GM12878 (cell line): ENCODE measurements at regions not wholly inside any gene's neighbourhood (a gene's known extent, or its start where the extent isn't known, plus 50 kb on each side); places are given as distances from the start of the nearest gene placed in this dataset.

Experiments
- ATAC-seq: fragments of 200-7000 bp; cut with Tn5 transposase; 3 replicates; pipeline ENCODE4 v1.9.1; 2020; ENCODE audit warnings: mild to moderate bottlenecking, moderate library complexity
- BruUV-seq: library from RNA; stranded (reverse); fragments of 400-500 nt; replicated peaks from 2 replicates; lab custom pipeline; 2021; lab: Mats Ljungman, UMichigan
- CTCF ChIA-PET: fragments of 300-600 bp; sonication (Branson Sonifier 250); formaldehyde crosslinking; extraction: SDS; loops from one replicate; lab custom pipeline; 2021; ENCODE audit warnings: inconsistent platforms; lab: Yijun Ruan, JAX
- POLR2A ChIA-PET: fragments of 350-600 bp; formaldehyde crosslinking; extraction: SDS; loops from one replicate; lab custom pipeline; 2021; ENCODE audit warnings: inconsistent platforms; lab: Charles Lee
- RAD21 ChIA-PET: fragments of 300-600 bp; sonication (Branson Sonifier 250); formaldehyde crosslinking; loops from one replicate; lab custom pipeline; 2023; ENCODE audit warnings: antibody characterized with exemption; ENCODE audit not compliant: unreplicated experiment; lab: Charles Lee
- SMC1A ChIA-PET: fragments of 300-600 bp; sonication (Branson Sonifier 250); formaldehyde crosslinking; loops from one replicate; lab custom pipeline; 2023; ENCODE audit not compliant: unreplicated experiment, uncharacterized antibody; lab: Charles Lee
- DNase-seq: peaks from one replicate; pipeline ENCODE4 v3.0.0-alpha.2; 2011; ENCODE audit warnings: low read depth, low spot score
- FAIRE-seq: peaks from 3 replicates; lab custom pipeline; 2011; peaks lifted over from hg19 to GRCh38; lab: Jason Lieb, UNC
- H2AFZ ChIP-seq: 2 replicates; pipeline ENCODE4 v1.6.0; 2011; ENCODE audit warnings: low read depth, low read length, control low read depth; ENCODE audit not compliant: control insufficient read depth
- H3K27ac ChIP-seq: 2 replicates; pipeline ENCODE4 v1.5.1; 2011; ENCODE audit warnings: control low read depth; ENCODE audit not compliant: control insufficient read depth, insufficient read depth
- H3K27me3 ChIP-seq, 2 experiments: replicated peaks in 1 of 2; 2 replicates each; pipeline versions ENCODE4 v1.6.0 to v1.6.1; 2011; ENCODE audit warnings: low read length in 1 of 2; ENCODE audit not compliant: control insufficient read depth in 2 of 2, insufficient read depth in 2 of 2
- H3K36me3 ChIP-seq, 2 experiments: 2 replicates each; pipeline ENCODE4 v1.5.1; 2011; ENCODE audit warnings: low read length in 1 of 2; ENCODE audit not compliant: control insufficient read depth in 2 of 2, insufficient read depth in 2 of 2
- H3K4me1 ChIP-seq: 2 replicates; pipeline ENCODE4 v1.6.1; 2011; ENCODE audit warnings: mild to moderate bottlenecking, low read length, moderate library complexity, mixed read lengths; ENCODE audit not compliant: control insufficient read depth, insufficient read depth
- H3K4me2 ChIP-seq: 2 replicates; pipeline ENCODE4 v1.6.0; 2011; ENCODE audit warnings: control low read depth; ENCODE audit not compliant: control insufficient read depth, insufficient read depth
- H3K4me3 ChIP-seq: fragments of 200-600 bp; sonication (generic); 2 replicates; pipeline ENCODE4 v1.5.1; 2016
- H3K79me2 ChIP-seq: 2 replicates; pipeline ENCODE4 v1.6.0; 2011; ENCODE audit warnings: low read length; ENCODE audit not compliant: control insufficient read depth, insufficient read depth
- H3K9ac ChIP-seq: 2 replicates; pipeline ENCODE4 v1.8.0; 2011; ENCODE audit warnings: low read length, control low read depth, mixed read lengths; ENCODE audit not compliant: control insufficient read depth, insufficient read depth
- H3K9me3 ChIP-seq: replicated peaks from 3 replicates; pipeline ENCODE4 v1.5.1; 2011; ENCODE audit warnings: mild to moderate bottlenecking, low read length; ENCODE audit not compliant: control insufficient read depth, insufficient read depth
- H4K20me1 ChIP-seq: 2 replicates; pipeline ENCODE4 v1.6.0; 2011; ENCODE audit not compliant: control insufficient read depth, insufficient read depth
- EZH2 ChIP-seq: IDR thresholded peaks from 2 replicates; pipeline ENCODE4 v1.6.1; 2012; ENCODE audit warnings: low read depth, mild to moderate bottlenecking, control low read depth, inconsistent platforms, low read length, borderline replicate concordance; ENCODE audit not compliant: control insufficient read depth
- IKZF1 ChIP-seq: fragments of 450-650 bp; conservative IDR thresholded peaks from 2 replicates; pipeline ENCODE4 v1.6.1; 2017; ENCODE audit warnings: antibody characterized with exemption, mild to moderate bottlenecking
- NFYB ChIP-seq: IDR thresholded peaks from 2 replicates; pipeline ENCODE4 v1.6.1; 2011; ENCODE audit warnings: low read depth, mild to moderate bottlenecking, low read length, improper control_type of control experiment, moderate library complexity; ENCODE audit not compliant: insufficient read depth
- POLR2AphosphoS2 ChIP-seq: IDR thresholded peaks from 2 replicates; pipeline ENCODE4 v1.6.1; 2011; ENCODE audit warnings: low read depth, mild to moderate bottlenecking, low read length, improper control_type of control experiment, moderate library complexity
- RFX5 ChIP-seq: IDR thresholded peaks from 2 replicates; pipeline ENCODE4 v1.6.1; 2011; ENCODE audit warnings: low read depth, low read length, improper control_type of control experiment
- TCF3 ChIP-seq: IDR thresholded peaks from 2 replicates; pipeline ENCODE4 v1.6.1; 2012; ENCODE audit warnings: low read depth, mild to moderate bottlenecking, low read length, borderline replicate concordance; ENCODE audit not compliant: insufficient read depth
- WGBS: methylation state at CpG from one replicate; pipeline ENCODE4 v1.1.6; 2016; ENCODE audit warnings: low lambda C conversion rate; ENCODE audit not compliant: insufficient replicate concordance, insufficient coverage; ENCODE audit errors: missing lambda C conversion rate; 5-methylcytosine and 5-hydroxymethylcytosine counted together
- in situ Hi-C: fragments of 300-500 bp; cut with MboI; formaldehyde crosslinking; loops from 9 replicates; pipeline ENCODE4 v1.14.3; 2018; ENCODE audit warnings: mixed read lengths
- intact Hi-C: fragments of 100-400 bp; cut with micrococcal nuclease; formaldehyde crosslinking; loops from one replicate; pipeline ENCODE4 v1.14.2; 2022; ENCODE audit not compliant: unreplicated experiment

DNA sequence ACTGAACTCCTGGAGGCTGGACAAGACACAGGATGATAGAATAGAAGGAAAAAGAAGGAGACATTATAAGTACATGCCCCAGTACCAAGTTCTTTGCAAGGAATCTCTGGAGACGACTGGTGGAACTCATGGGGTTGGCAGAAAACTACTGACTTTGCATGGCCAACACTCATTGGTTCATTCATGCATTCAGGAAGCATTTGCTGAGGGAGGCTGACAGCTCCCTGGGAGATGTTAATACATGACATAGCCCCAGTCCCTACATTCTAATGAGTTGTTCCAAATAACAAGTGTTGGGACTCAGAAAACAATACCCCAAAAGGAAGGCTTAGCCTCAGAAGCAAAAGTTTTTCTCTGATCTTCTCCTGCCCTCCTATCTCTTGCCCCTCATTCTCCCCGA is 172.8 kb upstream of the IRF2BP2 start:
- in situ Hi-C loops, result no loop called here
- intact Hi-C loops, result no loop called here
- H3K4me3 ChIP-seq, result no peak overlapping the region
- H3K4me2 ChIP-seq, result no peak overlapping the region
- 20% methylated on average over 2 of the region's 2 CpGs for WGBS
- peaks cover 20% of the 10 kb centered on the region for H4K20me1 ChIP-seq
- ChIA-PET CTCF (no interaction called here), RAD21 (no interaction called here), SMC1A (interaction anchor here (0.8 to 0.9 kb wide), 2 partner anchors 45 to 59 kb away, joined by 3 read pairs; no protein-coding TSS in a partner anchor), POLR2A (no interaction called here)
- no peak overlapping the region for H3K9ac ChIP-seq
- no peaks in the 10 kb centered on the region for H3K36me3 ChIP-seq
- FAIRE-seq, result no peak
- H3K9me3 ChIP-seq, result no peaks in the 10 kb centered on the region
- no peaks in the 10 kb centered on the region for H3K79me2 ChIP-seq
- TF ChIP-seq TCF3, result no peak
- 0 out of 2 replicates have a peak, but pooled peaks have one; percentile 17 for TF ChIP-seq NFYB
- DNase-seq, result no peak
- ATAC-seq, result no peak
- no peaks in the 10 kb centered on the region for H3K4me1 ChIP-seq
- no peak overlapping the region for H3K27ac ChIP-seq
- BruUV-seq, result no TSS peak
- H2AFZ ChIP-seq, result no peak overlapping the region
- H3K27me3 ChIP-seq, result peaks cover 19% of the 10 kb centered on the region in 2 experiments

DNA sequence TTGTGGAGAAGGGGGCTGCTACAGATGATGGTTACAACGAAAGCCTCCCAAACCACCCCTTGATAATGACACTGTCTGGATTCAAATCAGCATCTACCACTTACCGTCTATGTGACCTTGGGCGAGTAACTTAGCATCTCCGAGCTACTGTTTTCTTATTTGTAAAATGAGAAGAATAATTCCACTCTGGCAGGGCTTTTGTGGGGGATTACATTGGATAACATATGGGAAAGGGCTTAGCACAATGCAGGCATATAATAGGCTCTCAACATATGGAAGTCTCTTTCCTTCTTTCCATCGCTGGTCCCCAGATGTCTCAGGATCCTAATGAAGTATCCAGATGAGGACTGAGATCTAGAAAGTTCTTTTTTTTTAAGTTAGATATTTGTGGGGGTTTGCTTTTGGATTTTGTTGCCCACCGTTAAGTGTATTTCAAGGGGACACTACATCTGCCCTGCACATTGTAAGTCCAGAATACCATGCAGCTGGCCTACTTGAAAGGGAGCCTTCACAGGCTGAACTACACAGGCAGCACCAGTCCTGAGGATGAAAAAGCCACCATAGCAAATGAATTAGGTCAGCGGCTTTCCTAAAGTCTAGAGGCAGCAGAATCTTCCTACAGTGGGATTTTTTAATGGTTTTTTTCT is 172.2 kb upstream of the IRF2BP2 start:
- 47% methylated on average over 7 of the region's 7 CpGs for WGBS
- CTCF ChIA-PET, result interaction anchor here (1.2 kb wide), 1 partner anchor 90 kb away, joined by 3 read pairs; no protein-coding TSS in a partner anchor
- no peaks in the 10 kb centered on the region for H3K36me3 ChIP-seq
- H3K4me3 ChIP-seq, result no peak overlapping the region
- no peak for FAIRE-seq
- H3K27me3 ChIP-seq, result peaks cover 19 to 21% of the 10 kb centered on the region in 2 experiments
- no peaks in the 10 kb centered on the region for H3K9me3 ChIP-seq
- intact Hi-C loops, result no loop called here
- H3K79me2 ChIP-seq, result no peaks in the 10 kb centered on the region
- H3K27ac ChIP-seq, result no peak overlapping the region
- H3K4me2 ChIP-seq, result no peak overlapping the region
- no peak for ATAC-seq
- H2AFZ ChIP-seq, result no peak overlapping the region
- TF ChIP-seq IKZF1 (0 out of 2 replicates have a peak, but pooled peaks have one; percentile 4), EZH2 (0 out of 2 replicates have a peak, but pooled peaks have one; percentile 21), RFX5 (no peak), POLR2AphosphoS2 (no peak)
- TF ChIP-seq, all 136 proteins: peak for 2
- H3K4me1 ChIP-seq, result no peaks in the 10 kb centered on the region
- ChIA-PET RAD21 (interaction anchor here (0.8 kb wide), 1 partner anchor 58 kb away, joined by 3 read pairs; no protein-coding TSS in a partner anchor), POLR2A (no interaction called here), SMC1A (interaction anchor here (0.7 to 0.9 kb wide), 3 partner anchors 45 to 80 kb away, joined by 3 read pairs; no protein-coding TSS in a partner anchor)
- H3K9ac ChIP-seq, result no peak overlapping the region
- H4K20me1 ChIP-seq, result peaks cover 20% of the 10 kb centered on the region
- DNase-seq, result no peak
- no TSS peak for BruUV-seq
- in situ Hi-C loops, result no loop called here
